Activated CD4-positive, alpha-beta T cell treated with anti-CD3 and anti-CD28 coated beads, Interleukin-2, Interleukin-6, amounts not matched to agents 100 ng/mL and 50 ng/mL, durations not matched to agents 16 hours and 8 hours (primary cell): ENCODE measurements at regions not wholly inside any gene's neighbourhood (a gene's known extent, or its start where the extent isn't known, plus 50 kb on each side); places are given as distances from the start of the nearest gene placed in this dataset.
"Not testable (repeated sequence)": the region's sequence is repeated elsewhere in the genome, so short reads cannot be mapped to it uniquely, and the experiment has no call there.

Experiments
- DNase-seq: peaks from one replicate; pipeline ENCODE4 v3.0.0-alpha.2; 2020

GRCh38 chr4:43089730-43090129, 197.2 kb downstream of the GRXCR1 start:
- no peak for DNase-seq

GRCh38 chr4:43103048-43103447, 210.5 kb downstream of the GRXCR1 start:
- no peak for DNase-seq

- DNase-seq = no peak
These were observed 219.6 kb downstream of the GRXCR1 start for GRCh38 chr4:43112139-43112538.

DNA sequence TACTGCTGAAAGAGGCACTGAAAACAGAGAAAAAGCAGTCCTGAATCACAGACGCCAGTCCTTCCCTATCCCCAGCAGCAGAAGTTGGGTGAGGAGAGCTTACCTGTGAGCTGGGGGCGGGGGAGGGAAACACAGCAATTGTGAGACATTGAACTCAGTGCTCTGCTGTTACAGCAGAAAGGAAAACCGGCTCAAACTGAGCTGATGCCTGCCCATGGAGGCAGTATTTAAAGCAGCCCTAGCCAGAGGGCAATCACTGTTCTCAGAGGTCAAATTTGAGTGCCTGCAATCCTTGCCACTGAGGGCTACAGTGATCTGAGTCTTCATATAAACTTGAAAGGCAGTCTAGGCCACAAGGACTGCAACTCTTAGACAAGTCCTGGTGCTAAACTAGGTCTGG, 220.7 kb downstream of the GRXCR1 start:
- DNase-seq = no peak

DNA sequence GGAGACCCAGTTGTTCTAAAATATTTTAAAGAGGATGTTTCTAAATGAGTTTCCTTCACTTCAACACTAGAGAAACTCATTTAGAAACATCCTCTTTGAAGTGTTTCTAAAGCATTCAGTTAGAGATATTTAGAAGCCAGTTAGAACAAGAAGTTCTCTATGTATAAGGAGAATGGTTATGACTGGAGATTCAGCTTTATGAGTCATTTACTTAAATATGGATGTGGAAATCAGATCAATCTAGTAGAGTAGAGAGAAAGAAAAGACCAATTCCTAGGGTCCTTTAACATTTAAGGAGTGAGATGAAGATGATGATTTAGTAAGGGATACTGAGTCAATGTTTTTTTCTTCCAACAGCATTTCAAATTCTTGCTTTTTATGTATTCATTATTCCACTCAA, 234.1 kb downstream of the GRXCR1 start:
- DNase-seq = no peak

DNA sequence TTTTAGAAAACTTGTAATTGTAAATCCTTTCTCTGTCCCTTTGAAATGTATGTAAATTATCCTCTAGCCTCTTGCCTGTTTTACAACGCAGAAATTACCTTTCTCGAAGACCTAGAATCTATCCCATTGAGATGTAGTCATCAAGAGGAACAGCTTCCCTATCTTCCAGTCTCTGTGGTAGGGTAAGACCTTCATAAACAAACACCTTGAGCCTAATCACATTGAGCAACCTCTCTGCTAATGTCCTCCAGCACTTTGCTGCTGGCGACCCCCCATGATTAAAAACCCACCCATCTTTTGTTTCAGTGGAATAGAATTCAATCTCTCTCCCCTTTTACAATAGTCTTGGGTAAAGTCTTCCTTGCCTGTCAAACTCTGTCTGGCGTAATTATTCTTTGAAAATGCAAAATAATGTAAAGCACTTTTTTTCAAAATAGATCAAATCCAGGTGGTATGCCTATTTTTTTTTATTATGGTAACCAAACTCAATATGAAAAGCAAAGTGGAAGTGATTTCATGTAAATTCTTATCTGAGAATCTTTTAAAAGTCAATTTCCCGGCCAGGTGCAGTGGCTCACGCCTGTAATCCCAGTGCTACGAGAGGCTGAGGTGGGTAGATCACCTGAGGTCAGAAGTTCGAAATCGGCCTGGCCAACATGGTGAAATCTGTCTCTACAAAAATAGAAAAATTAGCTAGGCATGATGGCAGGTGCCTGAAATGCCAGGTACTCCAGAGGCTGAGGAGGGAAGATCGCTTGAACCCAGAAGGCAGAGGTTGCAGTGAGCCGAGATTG, 237.9 kb downstream of the GRXCR1 start:
- DNase-seq = no peak

GRCh38 chr4:43132010-43132582, 239.6 kb downstream of the GRXCR1 start:
- DNase-seq = peak; percentile 65

DNA sequence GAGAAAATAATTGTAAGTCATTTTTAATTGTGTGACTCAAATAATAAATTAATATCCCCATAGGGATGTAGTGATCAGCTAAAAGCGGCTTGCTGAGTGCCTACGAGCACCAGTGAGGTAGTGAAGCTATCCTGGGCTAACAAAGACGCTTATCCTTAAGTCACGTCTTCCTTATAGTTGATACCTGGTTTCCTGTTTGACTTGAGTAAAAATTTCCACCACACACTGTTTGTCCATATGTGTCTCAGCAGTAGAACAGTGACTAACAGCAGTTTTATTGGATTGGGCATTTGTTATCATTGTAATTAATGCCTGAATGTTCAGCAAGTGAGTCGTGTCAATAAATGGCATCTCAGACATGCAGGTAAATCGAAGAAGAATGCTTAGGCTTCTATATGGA, 241.1 kb downstream of the GRXCR1 start:
- no peak for DNase-seq

DNA sequence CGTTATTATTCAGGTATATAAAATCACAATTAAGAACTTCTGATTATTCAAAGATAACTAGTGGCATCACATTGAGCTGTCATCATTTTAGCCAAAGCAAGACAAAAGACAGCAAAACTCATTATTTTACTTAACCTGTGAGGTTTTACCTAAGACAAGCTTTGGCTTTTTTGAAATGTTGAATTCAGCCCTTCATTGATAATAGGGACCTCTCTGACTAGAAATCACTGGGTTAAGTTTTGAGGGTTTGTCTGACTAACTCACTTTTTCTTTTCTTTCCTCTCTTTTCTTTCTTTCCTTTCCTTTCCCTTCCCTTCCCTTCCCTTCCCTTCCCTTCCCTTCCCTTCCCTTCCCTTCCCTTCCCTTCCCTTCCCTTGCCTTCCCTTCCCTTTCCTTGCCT, 244.2 kb downstream of the GRXCR1 start:
- no peak for DNase-seq

DNA sequence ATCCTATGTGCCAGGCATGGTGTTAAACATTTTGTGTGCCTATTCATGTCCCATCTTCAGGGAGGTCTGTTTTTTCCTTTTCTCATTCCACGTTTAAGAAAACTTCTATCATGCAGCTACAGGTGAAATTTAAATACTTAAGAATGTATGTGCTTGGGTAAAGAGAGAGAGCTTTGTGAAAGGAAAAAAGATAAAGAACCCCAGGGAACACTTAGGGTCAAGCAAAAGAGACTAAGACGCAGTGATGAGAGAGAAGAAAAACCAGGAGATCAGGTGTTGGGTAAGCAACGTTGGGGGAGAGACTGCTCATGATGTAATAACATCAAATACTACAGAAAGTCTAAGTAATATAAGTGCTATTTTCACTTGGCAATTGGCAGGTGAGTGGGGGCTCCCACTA, 253.7 kb downstream of the GRXCR1 start:
- DNase-seq = no peak

DNA sequence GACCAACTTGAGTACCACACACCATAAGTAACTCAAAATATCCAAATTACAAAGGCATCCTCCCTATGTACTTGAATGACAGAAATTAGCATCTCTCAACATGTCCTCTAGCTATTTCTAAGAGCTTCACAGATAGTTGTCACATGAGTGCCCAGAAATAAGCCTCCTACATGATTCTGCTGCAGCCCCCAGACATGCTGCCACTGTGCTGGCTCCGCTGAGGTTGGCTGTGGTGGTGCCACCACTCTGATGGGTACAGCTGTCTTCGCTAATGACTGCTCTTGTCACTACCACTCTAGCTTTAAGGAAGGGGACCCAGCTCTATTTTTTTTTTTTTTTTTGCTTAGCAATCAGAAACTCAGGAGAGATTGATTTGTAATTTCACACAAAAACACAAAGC, 256.0 kb downstream of the GRXCR1 start:
- no peak for DNase-seq

GRCh38 chr4:43163101-43163792, 270.7 kb downstream of the GRXCR1 start:
- no peak for DNase-seq

DNA sequence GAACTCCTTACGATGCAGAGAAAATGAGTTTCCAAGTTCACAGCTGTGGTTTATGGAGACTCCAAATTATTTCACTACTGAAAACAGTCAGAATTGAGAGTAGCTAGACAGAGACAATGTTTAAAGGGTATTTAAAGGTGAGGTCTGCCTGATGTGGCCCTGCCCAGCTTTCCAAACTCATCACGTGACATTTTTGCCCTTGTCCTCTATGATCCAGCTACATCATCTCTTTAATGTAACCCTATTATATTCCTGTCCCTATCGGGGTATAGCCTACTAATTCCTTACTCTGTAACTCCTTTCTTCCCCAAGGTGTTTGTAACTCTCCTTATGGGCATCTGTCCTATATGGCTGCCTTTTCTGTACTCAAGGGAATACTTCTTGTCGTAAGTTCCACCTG, 297.2 kb downstream of the GRXCR1 start:
- DNase-seq = no peak

- not testable (repeated sequence) for DNase-seq
These were observed 320.1 kb downstream of the GRXCR1 start for GRCh38 chr4:43212576-43212975.

GRCh38 chr4:43223820-43224219, 331.3 kb downstream of the GRXCR1 start:
- DNase-seq = no peak

- DNase-seq = no peak
These were observed 332.0 kb downstream of the GRXCR1 start for GRCh38 chr4:43224559-43224958.

DNA sequence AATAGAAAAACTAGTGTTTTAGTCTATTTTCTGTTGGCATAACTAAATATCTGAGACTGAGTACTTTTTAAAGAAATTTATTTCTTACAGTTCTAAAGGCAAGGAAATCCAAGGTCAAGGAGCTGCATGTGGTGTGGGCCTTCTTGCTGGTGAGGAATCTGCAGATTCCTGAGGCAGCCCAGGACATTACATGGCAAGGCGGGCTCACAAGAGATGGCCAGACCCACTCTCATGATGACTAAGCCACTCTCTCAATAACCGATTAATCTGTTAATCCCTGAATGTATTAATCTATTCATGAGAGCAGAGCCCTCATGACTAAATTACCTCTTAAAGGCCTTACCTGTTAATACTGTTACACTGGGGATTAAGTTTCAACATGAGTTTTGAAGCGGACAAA, 340.8 kb downstream of the GRXCR1 start:
- no peak for DNase-seq

- DNase-seq = no peak
These were observed 342.3 kb downstream of the GRXCR1 start for GRCh38 chr4:43234626-43235415.

- no peak for DNase-seq
These were observed 345.5 kb downstream of the GRXCR1 start for GRCh38 chr4:43238008-43238407.

DNA sequence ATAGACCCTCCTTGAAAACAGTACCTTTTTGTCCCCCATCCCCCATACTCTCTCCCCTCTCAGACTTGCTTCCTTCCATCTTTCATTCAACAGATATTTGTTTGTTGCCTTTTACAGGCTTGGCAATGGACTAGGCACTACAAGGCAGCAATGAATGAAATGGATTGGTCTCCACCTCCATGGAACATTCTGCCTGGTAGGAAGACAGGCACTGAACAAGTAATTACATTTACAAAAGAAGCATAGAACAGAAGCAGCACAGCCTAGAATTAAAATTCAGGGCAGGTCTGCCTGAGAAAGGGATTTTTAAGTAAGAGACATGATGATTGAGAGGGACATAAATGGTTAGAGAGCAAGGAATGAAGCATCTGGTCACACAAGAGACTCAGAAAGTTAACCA, 346.1 kb downstream of the GRXCR1 start:
- DNase-seq = no peak

GRCh38 chr4:43241104-43241503, 348.6 kb downstream of the GRXCR1 start:
- DNase-seq = no peak

DNA sequence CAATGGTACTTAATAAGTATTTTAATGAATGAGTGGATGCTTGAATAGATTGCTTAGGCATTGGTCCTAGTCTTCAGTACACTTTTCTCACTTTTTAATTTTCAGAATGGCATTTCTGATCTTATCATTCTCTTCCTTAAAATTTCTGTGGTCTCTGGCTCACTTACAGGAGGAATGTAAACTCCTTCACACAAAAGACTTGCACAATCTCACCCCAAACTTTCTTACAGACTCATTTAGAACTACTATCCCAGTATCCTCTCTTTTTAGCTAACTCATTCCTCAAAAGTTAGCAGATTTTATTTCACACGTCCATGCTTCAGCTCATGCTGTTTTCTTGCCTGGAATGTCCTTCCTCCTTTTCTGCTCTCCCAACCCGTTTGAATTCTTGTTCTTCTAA, 350.1 kb downstream of the GRXCR1 start:
- DNase-seq = no peak

DNA sequence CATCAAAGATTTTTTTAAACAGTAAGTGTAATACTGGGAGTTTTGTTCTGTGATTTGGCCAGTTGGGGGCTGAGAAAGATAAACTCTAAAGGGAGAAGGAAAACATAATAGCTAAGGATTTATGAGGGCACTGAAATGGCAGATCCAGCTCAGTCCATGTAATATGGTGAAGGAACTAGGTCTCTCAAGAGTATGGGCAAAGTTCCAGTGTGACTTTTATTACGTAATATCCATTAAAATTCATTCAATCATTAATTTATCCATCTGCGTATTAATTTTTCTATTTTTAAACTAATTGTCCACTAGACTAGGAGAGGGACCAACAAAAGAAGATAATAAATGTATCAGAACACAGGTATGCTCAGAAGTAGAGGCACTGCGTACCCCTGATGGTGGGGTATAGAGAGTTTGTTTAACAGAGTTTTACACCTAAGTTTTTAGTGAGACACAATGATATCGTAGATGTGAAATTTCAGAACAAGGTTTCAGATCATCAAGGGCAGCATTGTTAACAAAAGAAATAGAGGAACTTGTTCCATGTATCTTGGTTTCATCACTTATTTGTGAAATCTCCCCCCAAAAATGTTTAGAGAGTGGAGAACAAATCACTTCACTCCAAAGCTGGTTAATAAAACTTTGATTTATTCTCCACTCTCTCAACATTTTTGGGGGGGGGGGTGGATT, 351.1 kb downstream of the GRXCR1 start:
- DNase-seq = no peak
